GM12873 (cell line): ENCODE measurements at regions not wholly inside any gene's neighbourhood (a gene's known extent, or its start where the extent isn't known, plus 50 kb on each side); places are given as distances from the start of the nearest gene placed in this dataset.

Experiments
- CTCF ChIP-seq: IDR thresholded peaks from 2 replicates; pipeline ENCODE4 v1.5.1; 2012; ENCODE audit warnings: low read depth, mild to moderate bottlenecking, moderate library complexity, low read length, control low read depth; ENCODE audit not compliant: insufficient read depth; ENCODE audit errors: missing control alignments

GRCh38 chr2:15856318-15856717 is 84.0 kb upstream of the MYCN start:
- TF ChIP-seq CTCF = no peak

- no peak for TF ChIP-seq CTCF
These were observed 81.9 kb upstream of the MYCN start for GRCh38 chr2:15858466-15858865.

- TF ChIP-seq CTCF = no peak
These were observed 80.2 kb upstream of the MYCN start for GRCh38 chr2:15860051-15860663.

- peak; percentile 16 for TF ChIP-seq CTCF
These were observed 79.6 kb upstream of the MYCN start for GRCh38 chr2:15860760-15861159.

GRCh38 chr2:15861172-15861822 is 79.1 kb upstream of the MYCN start:
- TF ChIP-seq CTCF = no peak

- no peak for TF ChIP-seq CTCF
These were observed 78.5 kb upstream of the MYCN start for GRCh38 chr2:15861898-15862297.

GRCh38 chr2:15863089-15863488 is 77.3 kb upstream of the MYCN start:
- no peak for TF ChIP-seq CTCF
